ENCODE measurements at regions not wholly inside any gene's neighbourhood (a gene's known extent, or its start where the extent isn't known, plus 50 kb on each side); places are given as distances from the start of the nearest gene placed in this dataset.

DNA sequence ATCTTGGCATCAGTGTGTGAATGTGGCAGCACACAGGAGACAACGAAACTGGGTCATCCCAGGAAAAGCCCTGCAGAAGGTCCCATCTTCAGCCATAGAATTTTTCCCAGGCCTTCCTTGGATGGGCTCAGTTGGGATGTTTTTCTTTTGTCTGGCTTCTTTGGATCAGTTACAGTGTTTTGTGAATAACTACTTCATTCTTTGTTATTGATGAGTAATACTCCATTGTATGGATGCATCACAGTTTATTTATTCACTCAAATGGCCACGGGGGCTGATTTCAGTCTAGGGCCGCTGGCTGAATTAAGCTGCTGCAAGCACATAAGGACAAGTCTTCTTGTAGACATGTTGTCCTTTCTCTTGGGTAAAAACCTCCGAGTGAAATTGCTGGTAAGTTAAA, 81.3 kb upstream of the CD93 start:
- TF ChIP-seq, protein P1, sequence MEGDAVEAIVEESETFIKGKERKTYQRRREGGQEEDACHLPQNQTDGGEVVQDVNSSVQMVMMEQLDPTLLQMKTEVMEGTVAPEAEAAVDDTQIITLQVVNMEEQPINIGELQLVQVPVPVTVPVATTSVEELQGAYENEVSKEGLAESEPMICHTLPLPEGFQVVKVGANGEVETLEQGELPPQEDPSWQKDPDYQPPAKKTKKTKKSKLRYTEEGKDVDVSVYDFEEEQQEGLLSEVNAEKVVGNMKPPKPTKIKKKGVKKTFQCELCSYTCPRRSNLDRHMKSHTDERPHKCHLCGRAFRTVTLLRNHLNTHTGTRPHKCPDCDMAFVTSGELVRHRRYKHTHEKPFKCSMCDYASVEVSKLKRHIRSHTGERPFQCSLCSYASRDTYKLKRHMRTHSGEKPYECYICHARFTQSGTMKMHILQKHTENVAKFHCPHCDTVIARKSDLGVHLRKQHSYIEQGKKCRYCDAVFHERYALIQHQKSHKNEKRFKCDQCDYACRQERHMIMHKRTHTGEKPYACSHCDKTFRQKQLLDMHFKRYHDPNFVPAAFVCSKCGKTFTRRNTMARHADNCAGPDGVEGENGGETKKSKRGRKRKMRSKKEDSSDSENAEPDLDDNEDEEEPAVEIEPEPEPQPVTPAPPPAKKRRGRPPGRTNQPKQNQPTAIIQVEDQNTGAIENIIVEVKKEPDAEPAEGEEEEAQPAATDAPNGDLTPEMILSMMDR (optimal IDR thresholded peaks at IDR 0.05 in 1 of 3, IDR thresholded peaks at IDR 0.05 in 1 of 3, conservative IDR thresholded peaks at IDR 0.05 in 1 of 3; ENCODE audit: extremely low read depth in 1 of 3, insufficient read depth in 2 of 3, low read length in 3 of 3): no peak
- no peak for TF ChIP-seq EZH2 (IDR thresholded peaks at IDR 0.05; ENCODE audit: low read length)

Measured in keratinocyte (primary cell).